T-helper 2 cell treated with Interferon-gamma antibody and Interleukin-4, amounts not matched to agents 100 ng/mL and 5 ng/mL, for 36 hours (primary cell): ENCODE measurements at regions not wholly inside any gene's neighbourhood (a gene's known extent, or its start where the extent isn't known, plus 50 kb on each side); places are given as distances from the start of the nearest gene placed in this dataset.
"Not testable (repeated sequence)": the region's sequence is repeated elsewhere in the genome, so short reads cannot be mapped to it uniquely, and the experiment has no call there.

Source experiments
- intact Hi-C: fragments of 100-400 bp; cut with micrococcal nuclease; formaldehyde crosslinking; loops from one replicate; pipeline ENCODE4 v1.15.1; 2023

DNA sequence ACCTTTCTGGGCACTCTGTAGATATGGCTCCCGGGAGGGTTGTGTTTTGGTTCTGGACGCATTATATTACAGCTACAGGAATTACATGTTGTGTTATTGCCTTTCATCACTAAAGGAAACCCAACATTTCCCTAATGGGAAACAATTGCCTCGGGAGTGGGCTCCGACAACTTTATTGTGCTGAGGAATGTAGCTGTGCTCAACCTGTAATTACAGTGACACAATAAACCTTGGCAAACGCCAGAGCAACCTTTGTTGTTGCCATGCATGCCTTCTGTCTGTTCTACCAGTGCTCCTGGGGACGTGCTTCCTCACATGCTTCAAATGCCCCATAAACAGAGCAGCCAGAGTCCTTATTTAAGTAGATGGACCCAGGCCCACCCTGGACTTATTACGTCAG is 182.4 kb downstream of the DIRAS2 start:
- intact Hi-C loops = no loop called here

DNA sequence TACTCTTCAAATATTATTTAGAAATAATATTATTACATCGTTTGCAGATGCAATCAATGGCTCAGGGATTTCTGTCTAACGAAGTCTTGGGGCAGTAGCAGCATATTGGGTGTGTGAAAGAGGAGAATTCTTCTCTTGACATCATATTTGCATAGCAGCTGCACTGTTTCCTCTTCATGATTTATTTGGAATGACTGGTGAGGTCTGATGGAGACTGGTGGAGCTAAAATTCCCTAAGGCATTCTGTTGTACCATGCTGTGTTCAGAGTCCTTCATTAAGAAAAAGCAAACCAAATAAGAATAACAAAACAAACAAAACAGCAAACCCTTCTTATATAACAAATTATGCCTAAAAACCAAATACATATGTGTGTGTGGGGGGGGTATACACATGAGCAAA is 177.6 kb downstream of the DIRAS2 start:
- intact Hi-C loops = no loop called here

DNA sequence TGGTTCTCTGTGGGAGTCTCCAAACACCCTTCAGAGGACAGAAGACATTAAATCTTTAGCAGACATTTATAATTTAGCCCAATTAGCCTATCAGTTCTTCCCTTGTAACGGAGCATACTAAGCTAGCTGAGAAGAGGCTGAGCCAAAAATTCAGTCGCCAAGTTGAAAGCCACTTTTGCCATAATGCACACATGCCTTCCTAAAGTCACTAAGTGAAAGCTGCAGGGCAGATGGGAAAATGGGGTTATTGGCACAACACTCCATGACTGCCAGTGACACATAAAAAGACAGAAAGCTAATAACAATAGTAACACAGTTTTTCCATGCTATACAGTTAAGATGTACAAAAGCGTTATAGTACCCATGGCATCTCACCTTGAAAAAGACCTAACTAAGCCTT is 176.2 kb downstream of the DIRAS2 start:
- intact Hi-C loops = no loop called here

DNA sequence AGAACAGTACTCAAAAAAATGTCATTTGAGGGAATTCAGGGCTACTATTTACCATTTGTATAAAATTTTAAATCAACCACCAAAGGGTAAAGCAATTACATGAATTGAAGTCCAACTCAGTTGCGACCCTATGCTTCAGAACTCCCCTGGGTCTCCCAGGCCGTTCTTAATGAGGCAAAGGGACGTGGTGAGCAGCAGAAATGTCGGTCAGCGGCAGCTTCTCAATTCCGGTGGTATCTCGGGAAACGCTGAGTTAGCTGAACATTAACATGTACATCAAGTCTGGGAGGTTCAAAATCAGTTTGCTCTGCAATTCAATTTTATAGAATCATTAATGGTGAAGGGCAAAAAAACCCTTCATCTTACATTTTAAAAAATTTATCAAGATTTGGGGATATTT is 173.2 kb downstream of the DIRAS2 start:
- intact Hi-C loops = no loop called here

DNA sequence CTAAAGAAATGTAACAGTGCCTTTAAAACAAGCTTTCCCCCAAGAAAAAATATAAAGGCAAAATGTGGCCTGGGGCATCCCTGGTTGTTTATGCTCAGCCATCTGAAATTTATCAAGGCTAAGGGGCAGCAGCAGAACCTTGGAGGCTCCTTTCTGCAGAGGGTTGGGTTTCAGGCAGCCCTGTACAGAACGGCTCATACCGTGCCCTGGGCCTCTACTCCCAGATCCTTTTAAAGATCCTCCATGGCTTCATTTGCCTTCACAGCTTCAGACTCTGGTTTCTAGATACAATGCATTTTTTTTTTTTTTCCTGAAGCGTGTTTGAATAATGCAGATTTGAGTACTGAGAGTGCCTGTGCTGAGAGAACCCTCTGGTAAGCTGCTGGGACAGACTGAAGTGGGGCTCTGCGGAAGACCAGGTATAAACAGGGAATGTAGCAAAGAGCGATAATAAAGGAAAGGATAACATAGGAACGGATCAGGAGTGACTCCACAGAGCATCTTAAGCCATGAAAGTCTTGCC is 172.7 kb downstream of the DIRAS2 start:
- intact Hi-C loops = no loop called here

DNA sequence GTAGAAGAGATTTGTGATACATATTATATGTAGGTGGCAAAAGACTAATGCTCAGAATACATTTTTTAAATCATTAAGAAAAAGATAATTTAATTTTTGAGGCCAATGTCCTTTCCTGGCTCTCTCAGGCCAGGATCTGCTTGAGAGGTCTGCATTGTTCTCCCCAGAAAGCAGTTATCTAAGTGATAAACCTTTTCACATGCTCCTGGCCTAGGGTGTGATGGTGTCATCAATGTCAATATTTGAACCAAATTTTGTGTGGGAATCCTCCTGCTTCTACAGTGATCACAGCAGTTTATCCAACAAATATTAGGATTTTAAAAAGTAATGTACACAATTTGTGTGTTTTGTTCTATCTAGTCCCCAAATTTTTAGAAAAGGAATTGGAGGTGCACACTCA is 166.6 kb downstream of the DIRAS2 start:
- intact Hi-C loops = no loop called here

DNA sequence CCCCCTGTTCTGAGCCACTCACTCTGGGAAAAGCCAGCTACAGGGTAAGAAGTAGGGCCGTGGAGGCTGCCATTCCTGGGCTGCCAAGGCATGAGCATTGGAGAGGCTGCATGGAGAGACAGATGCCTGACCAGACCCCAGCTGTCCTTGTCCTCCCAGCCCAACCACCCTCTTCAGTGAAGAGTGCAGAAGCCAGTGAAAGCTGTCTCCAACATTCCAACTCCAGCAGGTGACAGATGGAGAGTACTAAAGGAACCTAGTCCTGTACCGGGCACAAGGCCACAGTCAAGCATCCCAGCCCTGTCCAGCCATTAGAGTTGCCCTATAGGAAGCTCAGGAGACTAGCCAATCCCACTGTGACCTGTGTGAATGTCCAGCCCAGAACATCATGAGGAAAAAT is 165.1 kb downstream of the DIRAS2 start:
- intact Hi-C loops = no loop called here

DNA sequence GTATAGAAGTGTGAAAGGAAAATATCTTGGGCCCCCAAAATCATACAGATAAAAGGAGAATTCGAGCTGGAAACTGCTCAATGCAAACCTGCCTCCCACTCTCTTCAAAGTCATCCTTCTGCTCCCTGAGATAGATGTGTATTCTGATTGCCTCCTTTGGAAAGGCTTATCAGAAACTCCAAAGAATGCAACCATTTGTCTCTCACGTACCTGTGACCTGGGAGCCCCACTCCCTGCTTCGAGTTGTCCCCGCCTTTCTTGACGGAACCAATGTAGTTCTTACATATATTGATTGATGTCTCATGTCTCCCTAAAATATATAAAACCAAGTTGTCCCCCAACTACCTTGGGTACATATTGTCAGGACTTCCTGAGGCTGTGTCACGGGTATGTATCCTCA is 163.8 kb downstream of the DIRAS2 start:
- intact Hi-C loops = no loop called here

DNA sequence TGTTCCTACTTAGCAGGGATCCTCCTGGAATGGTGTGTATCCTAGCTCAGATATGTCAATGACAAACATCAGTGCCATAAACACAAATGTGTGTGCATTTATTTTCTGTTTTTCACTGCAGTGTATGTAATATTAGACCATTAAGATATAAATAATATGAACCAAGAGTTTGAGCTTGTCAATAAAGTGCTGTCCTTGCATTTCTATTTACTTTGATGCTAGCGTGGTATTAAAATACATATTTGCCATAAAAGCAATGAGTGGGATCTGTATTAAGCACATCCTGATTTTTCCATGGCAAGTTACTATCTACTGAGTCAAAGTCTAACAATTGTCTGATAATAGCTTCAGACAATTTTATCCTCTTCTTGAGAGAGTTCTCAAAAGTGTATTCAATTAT is 157.6 kb downstream of the DIRAS2 start:
- intact Hi-C loops = no loop called here

DNA sequence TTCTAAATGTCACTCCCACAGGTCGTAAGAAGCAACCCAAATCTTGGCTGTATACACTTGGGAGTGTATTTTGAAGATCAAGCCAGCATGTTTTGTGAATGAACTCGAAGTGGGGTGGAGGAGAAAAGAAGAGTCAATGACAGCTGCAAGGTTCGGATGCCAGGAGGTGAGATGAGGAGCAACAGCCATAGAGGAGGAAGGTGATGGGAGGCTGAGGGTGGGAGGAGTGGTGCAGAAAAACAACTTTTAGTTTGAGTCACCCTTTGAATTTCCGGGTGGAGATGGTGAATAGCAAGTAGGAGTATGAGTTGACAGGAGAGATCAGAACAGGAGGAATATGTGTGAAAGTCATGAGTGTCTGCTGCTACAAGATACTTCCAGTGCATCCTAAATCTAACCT is 153.6 kb downstream of the DIRAS2 start:
- intact Hi-C loops = no loop called here

DNA sequence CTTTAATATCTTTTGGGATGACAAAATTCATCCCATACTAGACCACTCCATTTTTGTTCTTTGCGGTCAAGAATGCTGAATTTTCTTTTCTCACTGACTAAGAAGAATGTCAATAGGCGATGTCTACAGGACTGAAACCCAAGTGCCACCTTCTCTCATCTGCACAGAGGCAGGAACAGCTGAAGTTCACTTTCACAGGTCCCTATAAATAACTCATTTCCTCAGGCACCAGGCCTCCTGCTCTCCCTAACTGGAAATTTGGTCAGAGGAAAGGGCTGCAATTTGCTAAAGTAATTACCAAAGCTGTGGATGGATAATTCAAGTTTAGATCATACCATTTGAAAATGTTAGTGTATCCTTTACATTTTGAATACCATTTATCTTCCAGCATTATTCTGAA is 142.9 kb downstream of the DIRAS2 start:
- intact Hi-C loops = no loop called here

DNA sequence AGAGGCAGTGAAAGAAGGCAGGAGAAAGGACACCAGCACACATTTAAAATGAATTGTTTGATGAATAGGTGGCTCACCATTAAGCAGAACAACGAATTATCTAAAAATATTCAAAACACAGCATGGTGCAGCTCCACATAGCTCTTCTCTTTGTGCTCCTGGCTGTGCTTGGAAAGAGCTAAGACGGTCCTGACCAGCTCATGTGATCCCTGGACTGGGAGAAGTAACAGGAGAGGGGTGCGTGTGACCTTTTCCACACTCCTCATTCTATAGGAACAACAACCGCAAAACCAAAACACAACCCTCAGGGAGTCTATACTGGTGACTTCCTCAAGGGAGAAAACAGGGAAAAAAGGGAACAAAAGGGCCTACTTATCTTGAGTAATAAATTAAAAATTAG is 140.5 kb downstream of the DIRAS2 start:
- intact Hi-C loops = no loop called here

DNA sequence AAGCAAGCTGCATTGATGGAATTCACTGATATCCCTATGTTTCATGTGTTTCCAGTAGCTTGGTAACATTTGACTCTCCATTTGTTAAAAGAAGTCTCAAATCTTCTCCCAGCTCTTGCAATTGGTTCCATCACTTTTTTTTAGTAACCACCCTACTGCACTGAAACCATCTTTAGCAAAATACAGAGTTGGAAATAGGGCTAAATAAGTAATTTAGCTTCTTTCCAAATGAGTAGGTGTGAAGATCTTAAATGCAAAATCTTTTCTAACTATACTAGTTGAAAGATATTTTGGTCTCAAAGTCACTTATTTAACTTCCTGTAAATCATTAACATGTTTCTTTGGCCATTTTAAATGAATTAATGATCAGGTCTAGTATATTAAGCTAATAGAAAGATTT is 138.1 kb downstream of the DIRAS2 start:
- intact Hi-C loops = no loop called here

DNA sequence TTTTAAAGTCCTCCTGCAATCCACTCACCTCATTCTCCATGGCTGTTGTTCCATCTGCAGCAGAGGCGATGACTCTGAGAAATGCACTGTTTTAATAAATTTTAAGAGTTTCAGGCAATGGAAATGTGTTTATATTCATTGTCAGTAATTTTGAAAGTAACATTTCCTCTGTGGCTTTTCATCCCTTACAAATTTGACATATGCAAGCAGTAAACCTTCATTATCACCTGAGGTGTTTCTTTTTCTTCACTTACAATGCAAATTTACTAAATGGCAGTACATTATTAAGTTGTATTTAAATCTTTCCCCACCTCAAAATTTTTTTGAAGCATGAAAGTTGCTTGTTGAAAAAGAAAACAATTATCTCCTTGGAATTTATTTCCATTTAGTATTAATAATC is 136.9 kb downstream of the DIRAS2 start:
- intact Hi-C loops = no loop called here

DNA sequence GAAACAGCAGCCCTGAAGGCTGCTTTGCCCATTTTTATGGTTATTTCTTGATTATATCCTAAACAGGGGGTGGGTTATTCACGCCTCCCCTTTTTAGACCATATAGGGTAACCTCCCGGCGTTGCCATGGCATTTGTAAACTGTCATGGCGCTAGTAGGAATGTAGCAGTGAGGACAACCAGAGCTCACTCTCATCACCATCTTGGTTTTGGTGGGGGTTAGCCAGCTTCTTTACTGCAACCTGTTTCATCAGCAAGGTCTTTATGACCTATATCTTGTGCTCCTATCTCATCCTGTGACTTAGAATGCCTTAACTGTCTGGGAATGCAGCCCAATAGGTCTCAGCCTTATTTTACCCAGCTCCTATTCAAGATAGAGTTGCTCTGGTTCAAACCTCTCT is 136.2 kb downstream of the DIRAS2 start:
- intact Hi-C loops = not testable (repeated sequence)

DNA sequence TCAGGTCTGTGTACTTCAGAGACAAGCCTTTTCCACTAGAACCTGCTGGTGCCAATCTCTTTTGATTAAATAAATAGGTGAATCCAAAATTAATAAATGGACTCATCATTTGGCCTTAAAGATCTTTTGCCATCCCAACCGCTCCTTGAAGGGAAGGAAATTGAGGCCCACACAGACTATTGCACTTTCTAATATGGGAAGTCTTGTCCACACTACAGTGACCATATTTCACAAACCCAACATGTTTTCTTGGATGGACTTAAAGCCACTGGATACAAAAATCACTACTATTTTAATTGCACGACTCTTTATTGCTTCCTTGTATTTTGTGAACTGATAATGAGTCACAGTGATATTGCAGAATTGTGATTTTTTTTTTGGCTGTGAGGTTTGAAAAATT is 135.0 kb downstream of the DIRAS2 start:
- intact Hi-C loops = no loop called here

DNA sequence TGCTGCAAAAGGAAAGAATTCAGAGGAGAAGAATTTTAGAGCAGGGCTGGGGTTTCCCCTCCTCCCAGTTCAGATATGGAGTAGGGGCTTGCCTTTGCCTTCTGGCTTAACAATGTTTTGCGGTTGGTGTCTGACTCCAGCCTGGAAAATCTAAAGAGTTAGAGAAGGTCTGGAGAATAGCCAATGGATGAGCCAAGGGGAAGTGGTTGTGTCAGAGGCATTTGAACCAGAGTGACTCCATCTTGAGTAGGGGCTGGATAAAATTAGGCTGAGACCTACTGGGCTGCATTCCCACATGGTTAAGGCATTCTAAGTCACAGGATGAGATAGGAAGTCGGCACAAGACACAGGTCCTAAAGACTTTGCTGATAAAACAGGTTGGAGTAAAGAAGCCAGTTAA is 133.7 kb downstream of the DIRAS2 start:
- intact Hi-C loops = no loop called here

DNA sequence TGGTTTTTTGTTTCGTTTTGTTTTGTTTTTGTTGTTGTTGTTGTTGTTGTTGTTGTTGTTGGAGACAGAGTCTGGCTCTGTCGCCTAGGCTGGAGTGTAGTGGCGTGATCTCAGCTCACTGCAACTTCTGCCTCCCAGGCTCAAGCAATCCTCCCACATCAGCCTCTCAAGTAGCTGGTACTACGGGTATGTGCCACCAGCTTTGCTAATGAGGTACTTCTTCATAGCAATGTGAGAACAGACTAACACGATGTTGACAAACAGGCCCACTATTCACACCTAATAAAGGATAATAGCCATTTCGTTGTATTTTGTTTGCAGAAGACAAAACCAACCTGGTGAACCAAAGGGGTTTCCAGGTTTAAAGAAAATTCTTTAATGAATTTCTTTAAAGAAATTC is 130.9 kb downstream of the DIRAS2 start:
- intact Hi-C loops = no loop called here

DNA sequence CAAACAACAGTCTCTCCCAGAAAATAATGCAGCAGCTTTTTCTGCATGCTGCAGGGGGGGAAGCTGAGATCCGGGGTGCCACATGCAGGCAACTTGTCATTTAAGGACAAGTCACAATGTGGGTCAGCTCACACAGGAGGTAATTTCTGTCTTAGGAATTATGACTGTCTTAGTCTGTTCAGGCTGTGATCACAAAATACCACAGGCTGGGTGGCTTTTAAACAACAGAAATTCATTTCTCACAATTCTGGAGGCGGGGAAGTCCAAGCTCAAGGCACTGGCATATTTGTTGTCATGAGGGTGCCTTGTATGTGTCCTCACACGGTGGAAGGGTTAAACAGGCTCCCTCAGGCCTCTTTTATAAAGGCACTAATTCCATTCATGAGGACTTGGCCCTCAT is 127.7 kb downstream of the DIRAS2 start:
- intact Hi-C loops = no loop called here

DNA sequence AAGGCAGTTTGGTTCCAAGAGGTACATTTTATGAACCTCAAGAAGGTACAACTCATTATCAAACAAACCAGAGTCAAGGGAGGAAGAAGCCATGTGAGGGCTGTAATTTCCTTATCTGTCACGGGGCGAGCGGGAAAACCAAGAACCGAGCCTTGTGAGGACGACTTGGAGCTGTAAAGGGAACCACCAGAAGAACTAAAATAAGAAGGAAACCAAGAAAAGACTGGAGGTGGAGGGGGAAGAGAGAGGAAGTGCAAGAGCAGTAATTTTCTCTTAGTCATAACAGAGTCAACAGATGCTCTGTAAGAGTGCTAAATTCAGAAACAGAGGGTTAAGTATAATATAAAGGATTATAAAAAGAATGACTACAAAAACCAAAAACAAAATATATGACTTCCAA is 127.1 kb downstream of the DIRAS2 start:
- intact Hi-C loops = no loop called here

DNA sequence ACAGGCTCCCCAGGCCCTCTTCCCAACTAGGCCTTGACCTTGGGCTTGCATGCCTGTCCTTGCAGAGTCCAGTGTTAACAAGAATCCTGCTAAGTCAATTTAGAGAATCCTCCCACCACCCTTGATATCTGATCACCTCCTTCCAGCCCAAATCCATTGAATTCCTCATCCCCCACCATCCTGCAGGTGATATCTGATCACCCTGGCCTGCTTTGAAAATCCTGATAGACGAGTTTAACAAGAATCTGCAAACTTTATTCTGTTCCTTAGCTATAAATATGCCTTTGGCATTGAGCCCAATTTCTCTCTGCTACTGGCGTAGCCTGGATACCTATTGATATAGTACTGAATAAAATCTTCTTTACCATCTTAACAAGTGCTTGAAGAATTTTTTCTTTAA is 125.5 kb downstream of the DIRAS2 start:
- intact Hi-C loops = no loop called here

DNA sequence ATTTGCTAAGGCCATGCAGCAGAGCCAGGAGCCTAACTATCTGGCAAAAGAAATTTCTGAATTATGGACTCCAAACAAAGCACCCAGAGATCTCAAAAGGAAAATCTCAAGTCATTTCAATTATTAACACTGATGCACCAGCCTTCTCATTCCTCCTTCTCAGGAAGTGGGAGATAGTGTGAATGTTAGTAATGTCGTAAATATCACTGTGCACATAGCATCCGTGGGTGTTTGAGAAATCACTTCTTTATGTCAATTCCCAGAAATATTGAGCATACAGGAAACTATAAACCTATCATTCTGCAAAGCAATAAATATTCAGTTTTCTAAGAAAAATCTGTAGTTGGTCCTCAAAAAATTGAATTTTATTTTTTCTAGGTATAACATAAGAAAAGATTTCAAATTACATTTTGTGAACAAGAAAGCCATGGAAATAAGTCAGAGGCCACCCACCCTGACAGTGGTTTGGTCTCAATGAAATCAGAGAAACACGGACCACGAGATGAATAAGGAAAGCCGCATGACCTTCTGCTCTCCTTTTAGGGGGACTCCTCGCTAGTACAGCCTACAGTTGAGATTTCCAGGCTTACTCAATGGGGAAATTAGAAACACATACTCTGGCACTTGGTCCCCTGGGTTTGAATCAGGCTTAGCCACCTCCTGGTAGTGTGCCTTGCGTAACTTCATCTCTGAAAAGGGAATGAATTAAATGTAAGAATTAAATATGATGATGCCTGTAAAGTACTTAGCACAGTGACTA is 120.6 kb downstream of the DIRAS2 start:
- intact Hi-C loops = no loop called here

DNA sequence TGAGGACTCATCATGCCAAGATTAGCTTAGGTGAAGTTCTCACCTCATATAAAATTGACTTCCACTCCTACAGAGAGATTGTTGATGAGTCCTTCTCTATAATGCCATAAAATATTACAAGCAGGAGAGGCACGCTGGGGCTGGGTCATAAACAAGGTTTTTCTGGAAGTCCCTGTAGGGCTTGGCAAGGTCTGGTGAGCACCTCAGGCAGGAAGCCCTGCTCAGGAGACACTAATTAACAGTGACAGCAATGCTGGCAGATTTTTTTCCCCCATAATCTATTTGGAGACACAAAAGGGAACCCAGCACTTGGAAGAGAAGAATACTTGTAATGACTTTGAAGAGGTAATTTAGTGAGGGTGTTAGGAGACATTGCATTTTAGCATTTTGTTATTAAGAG is 118.7 kb downstream of the DIRAS2 start:
- intact Hi-C loops = no loop called here

DNA sequence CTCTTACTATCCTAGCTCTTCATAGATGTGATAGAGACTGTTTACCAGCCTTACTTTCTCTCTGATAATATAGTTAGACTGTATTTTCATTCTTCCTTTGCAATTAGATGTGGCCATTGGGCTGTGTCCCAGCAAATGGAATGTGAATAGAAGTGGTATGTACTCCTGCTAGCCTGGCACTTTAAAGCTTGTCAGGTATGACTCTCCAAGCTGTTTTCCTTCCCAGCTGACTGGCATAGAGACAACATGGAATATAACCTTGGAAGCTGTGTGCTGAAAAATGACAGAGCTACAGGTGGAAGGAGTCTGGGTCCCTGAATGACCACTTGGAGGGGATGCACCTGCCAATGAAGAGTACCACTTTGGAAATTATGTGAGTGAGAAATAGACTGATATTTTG is 116.2 kb downstream of the DIRAS2 start:
- intact Hi-C loops = no loop called here
